Endothelial cell of umbilical vein (primary cell): ENCODE measurements at regions not wholly inside any gene's neighbourhood (a gene's known extent, or its start where the extent isn't known, plus 50 kb on each side); places are given as distances from the start of the nearest gene placed in this dataset.

Experiments used
- BruUV-seq: library from RNA; stranded (reverse); fragments of 400-500 nt; replicated peaks from 2 replicates; lab custom pipeline; 2021; lab: Mats Ljungman, UMichigan
- CTCF ChIA-PET: fragments of 300-600, 350-600 bp; sonication (Branson Sonifier 250); formaldehyde crosslinking; loops from one replicate; lab custom pipeline; 2021; ENCODE audit warnings: antibody characterized with exemption, inconsistent platforms; lab: Charles Lee
- POLR2A ChIA-PET: fragments of 300-600, 350-600 bp; sonication (Branson Sonifier 250); formaldehyde crosslinking; loops from one replicate; lab custom pipeline; 2021; ENCODE audit warnings: antibody characterized with exemption, inconsistent platforms; lab: Charles Lee
- DNase-seq: peaks from one replicate; pipeline ENCODE4 v3.0.0-alpha.2; 2011; ENCODE audit warnings: low read depth, low spot score
- FAIRE-seq: peaks from 2 replicates; lab custom pipeline; 2011; peaks lifted over from hg19 to GRCh38; lab: Jason Lieb, UNC
- H2AFZ ChIP-seq: 2 replicates; pipeline ENCODE4 v1.6.0; 2012; ENCODE audit warnings: low read depth, low read length, control low read depth, inconsistent platforms
- H3K27ac ChIP-seq: 2 replicates; pipeline ENCODE4 v1.5.1; 2011; ENCODE audit warnings: low read depth, mild to moderate bottlenecking, control low read depth, low read length, moderate library complexity; ENCODE audit not compliant: insufficient read depth
- H3K27me3 ChIP-seq, 2 experiments: 2 replicates each; pipeline versions ENCODE4 v1.6.0 to v1.6.1; 2011; ENCODE audit warnings: low read length in 2 of 2, mixed read lengths in 1 of 2; ENCODE audit not compliant: control insufficient read depth in 2 of 2, insufficient read depth in 2 of 2
- H3K36me3 ChIP-seq, 2 experiments: 2 replicates in 1 of 2; 3 replicates in 1 of 2; pipeline ENCODE4 v1.5.1; 2011; ENCODE audit warnings: low read length in 2 of 2, mild to moderate bottlenecking in 1 of 2, moderate library complexity in 1 of 2; ENCODE audit not compliant: control insufficient read depth in 2 of 2, insufficient read depth in 2 of 2; ENCODE audit errors: extremely low read depth in 1 of 2
- H3K4me1 ChIP-seq: 3 replicates; pipeline ENCODE4 v1.5.1; 2011; ENCODE audit warnings: mild to moderate bottlenecking, low read length; ENCODE audit not compliant: control insufficient read depth, insufficient read depth; ENCODE audit errors: extremely low read depth
- H3K4me2 ChIP-seq: 2 replicates; pipeline ENCODE4 v1.6.1; 2011; ENCODE audit warnings: low read length, control low read depth, mixed read lengths; ENCODE audit not compliant: insufficient read depth
- H3K4me3 ChIP-seq, 3 experiments: fragments of 200-600 bp in 1 of 3; sonication (generic), shearing (Covaris generic) in 1 of 3; replicated peaks in 1 of 3; 2 replicates each; pipeline ENCODE4 v1.5.1; 2011 to 2016; ENCODE audit warnings: control low read depth in 3 of 3, low read length in 3 of 3, mild to moderate bottlenecking in 2 of 3, inconsistent platforms in 1 of 3, low read depth in 1 of 3, moderate library complexity in 1 of 3; ENCODE audit not compliant: insufficient read depth in 1 of 3
- H3K79me2 ChIP-seq: 2 replicates; pipeline ENCODE4 v1.6.0; 2012; ENCODE audit warnings: low read length, inconsistent platforms; ENCODE audit not compliant: control insufficient read depth, insufficient read depth
- H3K9ac ChIP-seq: replicated peaks from 2 replicates; pipeline ENCODE3; 2011; ENCODE audit warnings: low read length, control low read depth; ENCODE audit not compliant: insufficient read depth; ENCODE audit errors: extremely low read depth
- H3K9me1 ChIP-seq: replicated peaks from 3 replicates; pipeline ENCODE4 v1.6.0; 2011; ENCODE audit warnings: mild to moderate bottlenecking, low read length; ENCODE audit not compliant: control insufficient read depth, insufficient read depth; ENCODE audit errors: extremely low read depth
- H3K9me3 ChIP-seq: replicated peaks from 2 replicates; pipeline ENCODE4 v1.5.1; 2012; ENCODE audit warnings: low read length, inconsistent platforms; ENCODE audit not compliant: control insufficient read depth, insufficient read depth
- H4K20me1 ChIP-seq: replicated peaks from 2 replicates; pipeline ENCODE3; 2011; ENCODE audit warnings: mild to moderate bottlenecking, low read length; ENCODE audit not compliant: control insufficient read depth, insufficient read depth; ENCODE audit errors: extremely low read depth
- CTCF ChIP-seq, 2 donors: IDR thresholded peaks; 1 replicate in 1 of 2; 2 replicates in 1 of 2; pipeline ENCODE4 v1.5.1; 2011; ENCODE audit warnings: low read length in 2 of 2, mild to moderate bottlenecking in 2 of 2, moderate library complexity in 2 of 2, control low read depth in 1 of 2, inconsistent platforms in 1 of 2, low read depth in 1 of 2; ENCODE audit not compliant: insufficient read depth in 1 of 2; ENCODE audit errors: extremely low read depth in 1 of 2
- EZH2 ChIP-seq: IDR thresholded peaks from 2 replicates; pipeline ENCODE4 v1.6.1; 2012; ENCODE audit warnings: borderline replicate concordance, low read depth, mild to moderate bottlenecking, moderate library complexity, low read length, inconsistent platforms; ENCODE audit not compliant: severe bottlenecking
- FOS ChIP-seq: IDR thresholded peaks from 2 replicates; pipeline ENCODE4 v1.6.1; 2011; ENCODE audit warnings: mild to moderate bottlenecking, low read length, moderate library complexity, borderline replicate concordance; ENCODE audit not compliant: insufficient read depth
- GATA2 ChIP-seq: IDR thresholded peaks from 2 replicates; pipeline ENCODE4 v1.7.0; 2011; ENCODE audit warnings: low read depth, mild to moderate bottlenecking, moderate library complexity, mixed read lengths, low read length; ENCODE audit not compliant: insufficient read length, insufficient read depth
- JUN ChIP-seq: IDR thresholded peaks from 2 replicates; pipeline ENCODE4 v1.6.1; 2011; ENCODE audit warnings: borderline replicate concordance, low read depth; ENCODE audit not compliant: insufficient read length, insufficient read depth
- MAX ChIP-seq: IDR thresholded peaks from 2 replicates; pipeline ENCODE4 v1.6.1; 2011; ENCODE audit not compliant: insufficient read depth, insufficient read length
- MYC ChIP-seq: IDR thresholded peaks from one replicate; pipeline ENCODE4 v1.6.1; 2011; ENCODE audit warnings: mild to moderate bottlenecking, low read depth, low read length
- POLR2A ChIP-seq: IDR thresholded peaks from 2 replicates; pipeline ENCODE4 v1.6.1; 2012; ENCODE audit warnings: low read depth, mild to moderate bottlenecking, control low read depth, low read length
- POLR2AphosphoS5 ChIP-seq: IDR thresholded peaks from 2 replicates; pipeline ENCODE4 v1.6.1; 2012; ENCODE audit warnings: low read depth, mild to moderate bottlenecking, control low read depth, low read length, moderate library complexity; ENCODE audit not compliant: insufficient read depth
- dilution Hi-C: fragments of 300-500 bp; cut with MboI; formaldehyde crosslinking; loops from one replicate; pipeline ENCODE4 v1.15.0; 2019; ENCODE audit warnings: low sequenced_read_pairs; ENCODE audit not compliant: extremely low pct_ligation_motif_present
- intact Hi-C: fragments of 100-400 bp; cut with micrococcal nuclease; formaldehyde crosslinking; loops from one replicate; pipeline ENCODE4 v1.10.0; 2022

- no peaks in the 10 kb centered on the region for H4K20me1 ChIP-seq
- dilution Hi-C loops (no loop called here), intact Hi-C loops (no loop called here)
- ChIA-PET CTCF (no interaction called here), POLR2A (no interaction called here)
- no peaks in the 10 kb centered on the region for H3K36me3 ChIP-seq
- no peak overlapping the region for H3K4me2 ChIP-seq
- TF ChIP-seq MYC (no peak), POLR2AphosphoS5 (no peak), POLR2A (no peak), MAX (no peak), CTCF (IDR thresholded peaks at IDR 0.05; ENCODE audit: extremely low read depth in 1 of 2, insufficient read depth in 1 of 2, low read depth in 1 of 2, low read length in 2 of 2) (no peak), EZH2 (no peak), FOS (no peak), JUN (no peak), GATA2 (no peak)
- H3K27ac ChIP-seq, result no peak overlapping the region
- BruUV-seq, result no TSS peak
- H3K27me3 ChIP-seq, result peaks cover 0 to 12% of the 10 kb centered on the region in 2 experiments
- FAIRE-seq (no peak), DNase-seq (no peak)
- no peaks in the 10 kb centered on the region for H3K9me1 ChIP-seq
- H3K4me3 ChIP-seq, result no peak overlapping the region
- H3K79me2 ChIP-seq, result no peaks in the 10 kb centered on the region
- H3K9me3 ChIP-seq, result no peaks in the 10 kb centered on the region
- H3K4me1 ChIP-seq, result no peaks in the 10 kb centered on the region
- no peak overlapping the region for H3K9ac ChIP-seq
- H2AFZ ChIP-seq, result no peak overlapping the region
Measured at GRCh38 chr20:17878912-17879602, 89.5 kb downstream of the SNX5 start.
